GM12892 (cell line): ENCODE measurements at regions not wholly inside any gene's neighbourhood (a gene's known extent, or its start where the extent isn't known, plus 50 kb on each side); places are given as distances from the start of the nearest gene placed in this dataset.

Source experiments
- POLR2A ChIP-seq: IDR thresholded peaks from 2 replicates; pipeline ENCODE4 v1.6.1; 2011; ENCODE audit warnings: low read depth, low read length, control low read depth
- POLR2AphosphoS5 ChIP-seq: IDR thresholded peaks from 2 replicates; pipeline ENCODE4 v1.6.1; 2011; ENCODE audit warnings: low read depth, low read length, control low read depth

GRCh38 chr5:63011158-63011557 lies 432.5 kb downstream of the LRRC70 start:
- no peak for TF ChIP-seq POLR2A
- TF ChIP-seq POLR2AphosphoS5, result no peak
